HEK293 (cell line): ENCODE measurements at regions not wholly inside any gene's neighbourhood (a gene's known extent, or its start where the extent isn't known, plus 50 kb on each side); places are given as distances from the start of the nearest gene placed in this dataset.
"Not testable (repeated sequence)": the region's sequence is repeated elsewhere in the genome, so short reads cannot be mapped to it uniquely, and the experiment has no call there.

ENCODE experiments used
- CTCF ChIA-PET: fragments of 350-600 bp; formaldehyde crosslinking; extraction: SDS; loops from one replicate; lab custom pipeline; 2021; ENCODE audit warnings: antibody characterized with exemption; lab: Yijun Ruan, JAX
- POLR2A ChIA-PET: fragments of 300-600 bp; formaldehyde crosslinking; extraction: SDS; loops from one replicate; lab custom pipeline; 2020; ENCODE audit warnings: antibody characterized with exemption, inconsistent platforms; lab: Yijun Ruan, JAX
- H3K27ac ChIP-seq: fragments of 200-500 bp; sonication (Bioruptor generic); 2 replicates; pipeline ENCODE4 v1.5.1; 2014; ENCODE audit warnings: low read depth, low read length, control low read depth, inconsistent platforms; ENCODE audit errors: extremely low read depth
- H3K36me3 ChIP-seq, 2 experiments: fragments of 200-500 bp in 1 of 2; sonication (Bioruptor generic) in 1 of 2; 1 replicate in 1 of 2; 2 replicates in 1 of 2; pipeline ENCODE4 v1.5.1; 2014 to 2017; ENCODE audit warnings: inconsistent platforms in 2 of 2, low read length in 2 of 2; ENCODE audit not compliant: control insufficient read depth in 2 of 2, insufficient read depth in 1 of 2
- H3K4me1 ChIP-seq: fragments of 200-500 bp; sonication (Bioruptor generic); 2 replicates; pipeline ENCODE4 v1.5.1; 2014; ENCODE audit warnings: mild to moderate bottlenecking, low read length, inconsistent platforms; ENCODE audit not compliant: control insufficient read depth, insufficient read depth
- H3K4me3 ChIP-seq: 2 replicates; pipeline ENCODE4 v1.5.1; 2011; ENCODE audit warnings: low read depth, mild to moderate bottlenecking, control low read depth, low read length, moderate library complexity
- H3K9me3 ChIP-seq: fragments of 200-500 bp; sonication (Bioruptor generic); 2 replicates; pipeline ENCODE4 v1.5.1; 2014; ENCODE audit warnings: low read depth, low read length, inconsistent platforms; ENCODE audit not compliant: control insufficient read depth, insufficient read depth
- SCRT1 ChIP-seq: fragments of 450-650 bp; formaldehyde crosslinking; IDR thresholded peaks from 2 replicates; pipeline ENCODE4 v1.5.1; 2016; ENCODE audit warnings: missing biosample characterization, missing genetic modification characterization, borderline replicate concordance
- SCRT2 ChIP-seq: fragments of 450-650 bp; formaldehyde crosslinking; IDR thresholded peaks from 2 replicates; pipeline ENCODE4 v1.5.1; 2016; ENCODE audit warnings: missing biosample characterization, missing genetic modification characterization
- ZBTB44 ChIP-seq: fragments of 450-650 bp; IDR thresholded peaks from 2 replicates; pipeline ENCODE4 v1.5.1; 2018; ENCODE audit warnings: missing biosample characterization, mild to moderate bottlenecking, missing genetic modification characterization
- ZNF121 ChIP-seq: fragments of 450-650 bp; formaldehyde crosslinking; IDR thresholded peaks from 2 replicates; pipeline ENCODE4 v1.5.1; 2016; ENCODE audit warnings: missing biosample characterization, missing genetic modification characterization
- ZNF155 ChIP-seq: fragments of 450-650 bp; formaldehyde crosslinking; IDR thresholded peaks from 2 replicates; pipeline ENCODE4 v1.5.1; 2016; ENCODE audit warnings: missing biosample characterization, missing genetic modification characterization
- ZNF302 ChIP-seq: fragments of 450-650 bp; formaldehyde crosslinking; IDR thresholded peaks from 2 replicates; pipeline ENCODE4 v1.5.1; 2016; ENCODE audit warnings: missing biosample characterization, missing genetic modification characterization, low read depth
- ZNF350 ChIP-seq: fragments of 450-650 bp; formaldehyde crosslinking; IDR thresholded peaks from 2 replicates; pipeline ENCODE4 v1.5.0; 2017; ENCODE audit warnings: missing biosample characterization, mild to moderate bottlenecking, missing genetic modification characterization
- ZNF404 ChIP-seq: fragments of 450-650 bp; formaldehyde crosslinking; IDR thresholded peaks from 2 replicates; pipeline ENCODE4 v1.5.1; 2017; ENCODE audit warnings: missing biosample characterization, missing genetic modification characterization
- ZNF624 ChIP-seq: fragments of 450-650 bp; formaldehyde crosslinking; IDR thresholded peaks from 2 replicates; pipeline ENCODE4 v1.5.1; 2017; ENCODE audit warnings: missing biosample characterization, missing genetic modification characterization
- ZNF747 ChIP-seq: fragments of 450-650 bp; formaldehyde crosslinking; IDR thresholded peaks from 2 replicates; pipeline ENCODE4 v1.5.1; 2016; ENCODE audit warnings: missing biosample characterization, missing genetic modification characterization
- ZNF768 ChIP-seq: fragments of 450-650 bp; formaldehyde crosslinking; IDR thresholded peaks from 2 replicates; pipeline ENCODE4 v1.5.1; 2018; ENCODE audit warnings: missing biosample characterization, mild to moderate bottlenecking, missing genetic modification characterization
- ZNF776 ChIP-seq: fragments of 450-650 bp; formaldehyde crosslinking; IDR thresholded peaks from 2 replicates; pipeline ENCODE4 v1.5.0; 2017; ENCODE audit warnings: missing biosample characterization, missing genetic modification characterization, borderline replicate concordance

- H3K4me3 ChIP-seq, H3K9me3 ChIP-seq, H3K36me3 ChIP-seq, H3K27ac ChIP-seq, CTCF ChIA-PET, H3K4me1 ChIP-seq, POLR2A ChIA-PET: not testable (repeated sequence)
Measured at GRCh38 chr7:56367914-56368313, 251.7 kb upstream of the NUPR2 start.

- H3K27ac ChIP-seq, H3K36me3 ChIP-seq, H3K4me1 ChIP-seq, H3K9me3 ChIP-seq, CTCF ChIA-PET, H3K4me3 ChIP-seq, POLR2A ChIA-PET: not testable (repeated sequence)
Measured at GRCh38 chr7:56367411-56367810, 251.2 kb upstream of the NUPR2 start.

- H3K4me3 ChIP-seq, POLR2A ChIA-PET, H3K9me3 ChIP-seq, H3K4me1 ChIP-seq, H3K36me3 ChIP-seq, H3K27ac ChIP-seq: not testable (repeated sequence)
- CTCF ChIA-PET = interaction anchor here (0.6 kb wide), 1 partner anchor 239 kb away, joined by 3 read pairs; no protein-coding TSS in a partner anchor
Measured at GRCh38 chr7:56366701-56367100, 250.5 kb upstream of the NUPR2 start.

GRCh38 chr7:56352576-56352975 lies 236.4 kb upstream of the NUPR2 start:
- H3K4me1 ChIP-seq, H3K4me3 ChIP-seq, H3K27ac ChIP-seq, H3K36me3 ChIP-seq, H3K9me3 ChIP-seq, POLR2A ChIA-PET, CTCF ChIA-PET: not testable (repeated sequence)

- H3K4me1 ChIP-seq, H3K27ac ChIP-seq, POLR2A ChIA-PET, H3K9me3 ChIP-seq, H3K36me3 ChIP-seq, CTCF ChIA-PET, H3K4me3 ChIP-seq: not testable (repeated sequence)
Measured at GRCh38 chr7:56351181-56351580, 235.0 kb upstream of the NUPR2 start.

GRCh38 chr7:56348311-56348710 lies 232.1 kb upstream of the NUPR2 start:
- H3K4me3 ChIP-seq, CTCF ChIA-PET, H3K36me3 ChIP-seq, H3K9me3 ChIP-seq, H3K27ac ChIP-seq, POLR2A ChIA-PET, H3K4me1 ChIP-seq: not testable (repeated sequence)

- H3K36me3 ChIP-seq, CTCF ChIA-PET, H3K4me1 ChIP-seq, H3K4me3 ChIP-seq, H3K9me3 ChIP-seq, H3K27ac ChIP-seq, POLR2A ChIA-PET: not testable (repeated sequence)
Measured at GRCh38 chr7:56328327-56328726, 212.1 kb upstream of the NUPR2 start.

GRCh38 chr7:56290548-56290947 lies 174.3 kb upstream of the NUPR2 start:
- Histone ChIP-seq H3K27ac (no peak overlapping the region), H3K9me3 (no peaks in the 10 kb centered on the region), H3K36me3 (no peaks in the 10 kb centered on the region), H3K4me1 (no peaks in the 10 kb centered on the region), H3K4me3 (no peak overlapping the region)
- POLR2A ChIA-PET = no interaction called here
- CTCF ChIA-PET = no interaction called here
- TF ChIP-seq ZNF350 (tag by site-specific recombination) (no peak), ZNF302 (tag by site-specific recombination) (no peak), ZNF624 (no peak), ZNF768 (tag by site-specific recombination) (no peak), ZNF747 (tag by site-specific recombination) (no peak), ZNF776 (tag by site-specific recombination) (no peak), SCRT1 (tag by site-specific recombination) (no peak), ZBTB44 (tag by site-specific recombination) (no peak), ZNF121 (tag by site-specific recombination) (no peak), ZNF155 (tag by site-specific recombination) (no peak), SCRT2 (no peak), ZNF404 (tag by site-specific recombination) (no peak)
